ENCODE measurements at regions not wholly inside any gene's neighbourhood (a gene's known extent, or its start where the extent isn't known, plus 50 kb on each side); places are given as distances from the start of the nearest gene placed in this dataset.

- DNase-seq: no peak
- H3K36me3 ChIP-seq (replicated peaks): no peaks in the 10 kb centered on the region
- no peak overlapping the region for H3K27ac ChIP-seq
- TF ChIP-seq CTCF (IDR thresholded peaks at IDR 0.05; ENCODE audit: low read depth, low read length, missing control alignments): no peak
- no peaks in the 10 kb centered on the region for H3K27me3 ChIP-seq (replicated peaks)
- in situ Hi-C loops (cut with HindIII; ENCODE audit: low pct_ligation_motif_present, low sequenced_read_pairs): no loop called here
- H3K4me3 ChIP-seq (ENCODE audit: low read depth, low read length): no peak overlapping the region
These were observed 380.5 kb upstream of the AUTS2 start for GRCh38 chr7:69217516-69218350.

- H3K27me3 ChIP-seq (replicated peaks): no peaks in the 10 kb centered on the region
- in situ Hi-C loops (cut with HindIII; ENCODE audit: low pct_ligation_motif_present, low sequenced_read_pairs): no loop called here
- H3K36me3 ChIP-seq (replicated peaks): no peaks in the 10 kb centered on the region
- no peak overlapping the region for H3K4me3 ChIP-seq (ENCODE audit: low read depth, low read length)
- no peak overlapping the region for H3K27ac ChIP-seq
- no peak for TF ChIP-seq CTCF (IDR thresholded peaks at IDR 0.05; ENCODE audit: low read depth, low read length, missing control alignments)
- DNase-seq: no peak
These were observed 379.7 kb upstream of the AUTS2 start for GRCh38 chr7:69218576-69218975.

- Histone ChIP-seq H3K4me3 (ENCODE audit: low read depth, low read length) (no peak overlapping the region), H3K27me3 (replicated peaks) (no peaks in the 10 kb centered on the region), H3K36me3 (replicated peaks) (no peaks in the 10 kb centered on the region), H3K27ac (no peak overlapping the region)
- in situ Hi-C loops (cut with HindIII; ENCODE audit: low pct_ligation_motif_present, low sequenced_read_pairs): no loop called here
- DNase-seq: no peak
- no peak for TF ChIP-seq CTCF (IDR thresholded peaks at IDR 0.05; ENCODE audit: low read depth, low read length, missing control alignments)
These were observed 378.9 kb upstream of the AUTS2 start for GRCh38 chr7:69219381-69219780.

GRCh38 chr7:69225259-69225943 is 372.9 kb upstream of the AUTS2 start:
- in situ Hi-C loops (cut with HindIII; ENCODE audit: low pct_ligation_motif_present, low sequenced_read_pairs): no loop called here
- Histone ChIP-seq H3K27me3 (replicated peaks) (no peaks in the 10 kb centered on the region), H3K4me3 (ENCODE audit: low read depth, low read length) (no peak overlapping the region), H3K27ac (no peak overlapping the region), H3K36me3 (replicated peaks) (no peaks in the 10 kb centered on the region)
- no peak for DNase-seq
- TF ChIP-seq CTCF (IDR thresholded peaks at IDR 0.05; ENCODE audit: low read depth, low read length, missing control alignments): no peak

- H3K27ac ChIP-seq: no peak overlapping the region
- H3K27me3 ChIP-seq (replicated peaks): no peaks in the 10 kb centered on the region
- no peaks in the 10 kb centered on the region for H3K36me3 ChIP-seq (replicated peaks)
- TF ChIP-seq CTCF (IDR thresholded peaks at IDR 0.05; ENCODE audit: low read depth, low read length, missing control alignments): no peak
- no peak overlapping the region for H3K4me3 ChIP-seq (ENCODE audit: low read depth, low read length)
- in situ Hi-C loops (cut with HindIII; ENCODE audit: low pct_ligation_motif_present, low sequenced_read_pairs): no loop called here
- no peak for DNase-seq
These were observed 370.0 kb upstream of the AUTS2 start for GRCh38 chr7:69228212-69228811.
